Transverse colon (tissue), 4 donors: ENCODE measurements at regions not wholly inside any gene's neighbourhood (a gene's known extent, or its start where the extent isn't known, plus 50 kb on each side); places are given as distances from the start of the nearest gene placed in this dataset.

Source experiments
- DNase-seq: peaks from one replicate; pipeline ENCODE4 v3.0.0-alpha.2; 2019
- H3K27ac ChIP-seq, 4 donors: fragments of 200-600 bp; sonication (generic); 2 replicates each; pipeline ENCODE4 v1.5.1; 2016 to 2018; ENCODE audit warnings: inconsistent platforms in 4 of 4
- H3K27me3 ChIP-seq: fragments of 200-600 bp; sonication (generic); 2 replicates; pipeline ENCODE4 v1.5.1; 2017; ENCODE audit warnings: inconsistent platforms
- H3K36me3 ChIP-seq, 4 donors: fragments of 200-600 bp; sonication (generic); 2 replicates each; pipeline ENCODE4 v1.5.1; 2017 to 2019; ENCODE audit warnings: inconsistent platforms in 4 of 4
- H3K4me1 ChIP-seq, 4 donors: fragments of 200-600 bp; sonication (generic); 2 replicates each; pipeline ENCODE4 v1.5.1; 2017 to 2020; ENCODE audit warnings: inconsistent platforms in 4 of 4
- H3K4me3 ChIP-seq, 4 donors: fragments of 200-600 bp; sonication (generic); 1 replicate in 1 of 4; 2 replicates in 3 of 4; pipeline versions ENCODE4 v1.5.1 to v1.6.1; 2017 to 2019; ENCODE audit warnings: inconsistent platforms in 4 of 4
- H3K9me3 ChIP-seq, 2 donors: fragments of 200-600 bp; sonication (generic); 2 replicates each; pipeline ENCODE4 v1.5.1; 2017 to 2019; ENCODE audit warnings: inconsistent platforms in 2 of 2
- CTCF ChIP-seq, 5 experiments: fragments of 200-600 bp in 3 of 5; fragments of 450-650 bp in 2 of 5; sonication (generic) in 3 of 5; IDR thresholded peaks; 1 replicate in 2 of 5; 2 replicates in 3 of 5; pipeline ENCODE4 v1.5.1; 2016 to 2017; ENCODE audit warnings: antibody characterized with exemption in 5 of 5, inconsistent platforms in 3 of 5, mild to moderate bottlenecking in 2 of 5, moderate library complexity in 1 of 5
- EP300 ChIP-seq: sonication (generic); formaldehyde crosslinking; IDR thresholded peaks from one replicate; pipeline ENCODE4 v1.6.1; 2017; ENCODE audit warnings: antibody characterized with exemption, low read depth
- POLR2A ChIP-seq: fragments of 450-650 bp; IDR thresholded peaks from one replicate; pipeline ENCODE4 v1.6.1; 2016; ENCODE audit warnings: antibody characterized with exemption, mild to moderate bottlenecking, moderate library complexity
- POLR2AphosphoS5 ChIP-seq, 3 donors: sonication (generic); formaldehyde crosslinking; IDR thresholded peaks; one replicate each; pipeline ENCODE4 v1.6.1; 2016; ENCODE audit warnings: antibody characterized with exemption in 3 of 3
- WGBS, 2 donors: methylation state at CpG; one replicate each; pipeline ENCODE4 v1.1.5; 2018; ENCODE audit warnings: low coverage in 1 of 2; 5-methylcytosine and 5-hydroxymethylcytosine counted together
- in situ Hi-C, 4 donors: fragments of 200-750 bp; cut with MboI; loops; one replicate each; pipeline versions ENCODE4 v1.15.0 to v1.15.1; 2017; ENCODE audit warnings: low sequenced_read_pairs in 3 of 4, low pct_ligation_motif_present in 1 of 4, low pct_unique_long_range_greater_than_20kb in 1 of 4
- intact Hi-C: fragments of 100-400 bp; cut with DNase I; formaldehyde crosslinking; loops from one replicate; pipeline ENCODE4 v1.15.1; 2023; ENCODE audit warnings: low total_unique reads
- small RNA-seq, 4 donors: library from RNA; depleted of rRNA; stranded (forward); fragments of <200 nt; gene quantifications; one replicate each; pipeline ENCODE3, GENCODE V24; 2016

GRCh38 chr2:120683701-120684100 is 52.0 kb upstream of the GLI2 start:
- no peak overlapping the region for H3K4me3 ChIP-seq
- H3K27ac ChIP-seq = peak overlapping the region in 3 of 4 donors; percentile 33 to 63 (median 36)
- TF ChIP-seq EP300 = no peak
- TF ChIP-seq POLR2A = no peak
- TF ChIP-seq POLR2AphosphoS5 (IDR thresholded peaks at IDR 0.05) = no peak
- TF ChIP-seq CTCF (IDR thresholded peaks at IDR 0.05) = no peak
- in situ Hi-C loops = loop anchor here in 3 of 4 donors (10.0 to 25.0 kb wide), 2 partner anchors 339 to 679 kb away; partner anchors contain the start of gene INHBB (in 1 of the 3)
- intact Hi-C loops = loop anchor here (10.0 kb wide), 1 partner anchor 609 kb away; no protein-coding TSS in a partner anchor
- 70% methylated on average over 4 of the region's 4 CpGs; no CpG with 5 or more reads in 1 of the 2 donors for WGBS, 2 donors
- no peaks in the 10 kb centered on the region for H3K9me3 ChIP-seq
- H3K4me1 ChIP-seq = peaks cover 0 to 4% (median 4%) of the 10 kb centered on the region in 4 donors
- no peak for DNase-seq
- no peaks in the 10 kb centered on the region for H3K36me3 ChIP-seq
- peaks cover 15% of the 10 kb centered on the region for H3K27me3 ChIP-seq

- H3K36me3 ChIP-seq = no peaks in the 10 kb centered on the region
These were observed 51.2 kb upstream of the GLI2 start for GRCh38 chr2:120684289-120685065.

GRCh38 chr2:120685066-120685973 is 50.3 kb upstream of the GLI2 start:
- H3K9me3 ChIP-seq = no peaks in the 10 kb centered on the region
- in situ Hi-C loops (loop anchor here in 3 of 4 donors (10.0 to 25.0 kb wide), 2 partner anchors 341 to 677 kb away; partner anchors contain the start of gene INHBB (in 1 of the 3)), intact Hi-C loops (loop anchor here (10.0 kb wide), 1 partner anchor 611 kb away; no protein-coding TSS in a partner anchor)
- no peak overlapping the region for H3K4me3 ChIP-seq
- 64% methylated on average over 5 of the region's 5 CpGs; no CpG with 5 or more reads in 1 of the 2 donors for WGBS, 2 donors
- peak overlapping the region in 1 of 4 donors; percentile 63 for H3K27ac ChIP-seq
- no peak for TF ChIP-seq POLR2A
- no peak for TF ChIP-seq EP300
- DNase-seq = no peak
- no peaks in the 10 kb centered on the region for H3K36me3 ChIP-seq
- no peaks in the 10 kb centered on the region for H3K4me1 ChIP-seq
- peaks cover 8% of the 10 kb centered on the region for H3K27me3 ChIP-seq

More at GRCh38 chr2:120684289-120685065, 51.2 kb upstream of the GLI2 start:
- H3K9me3 ChIP-seq = no peaks in the 10 kb centered on the region
- peak overlapping the region in 3 of 4 donors; percentile 33 to 63 (median 36) for H3K27ac ChIP-seq
- in situ Hi-C loops (loop anchor here in 3 of 4 donors (10.0 to 25.0 kb wide), 2 partner anchors 340 to 678 kb away; partner anchors contain the start of gene INHBB (in 1 of the 3)), intact Hi-C loops (loop anchor here (10.0 kb wide), 1 partner anchor 610 kb away; no protein-coding TSS in a partner anchor)
- no peak for TF ChIP-seq EP300
- no peak for TF ChIP-seq POLR2AphosphoS5 (IDR thresholded peaks at IDR 0.05)
- TF ChIP-seq POLR2A = no peak
- peaks cover 0 to 4% (median 4%) of the 10 kb centered on the region in 4 donors for H3K4me1 ChIP-seq
- H3K4me3 ChIP-seq = no peak overlapping the region
- WGBS, 2 donors = 43 to 56% methylated on average over 3 to 9 of the region's 9 CpGs
- no peak for DNase-seq
- H3K27me3 ChIP-seq = peaks cover 13% of the 10 kb centered on the region

Small RNA genes lying in the stretch of these regions (small RNA-seq; reads per million reads assigned to genes)
- gene RF00019 = 0 reads per million in 4 donors
